GM21447 (cell line): ENCODE measurements at regions not wholly inside any gene's neighbourhood (a gene's known extent, or its start where the extent isn't known, plus 50 kb on each side); places are given as distances from the start of the nearest gene placed in this dataset.
"Not testable (repeated sequence)": the region's sequence is repeated elsewhere in the genome, so short reads cannot be mapped to it uniquely, and the experiment has no call there.

ENCODE experiments used
- ATAC-seq: cut with Tn5 transposase; IDR thresholded peaks from one replicate; pipeline ENCODE4 v1.9.1; 2021; ENCODE audit not compliant: unreplicated experiment

- no peak for ATAC-seq
Observed at GRCh38 chr5:89067362-89067761, 184.4 kb upstream of the MEF2C start.

- peak; percentile 74 for ATAC-seq
Observed at GRCh38 chr5:89065919-89066318, 182.9 kb upstream of the MEF2C start.

GRCh38 chr5:89064736-89065135 is 181.8 kb upstream of the MEF2C start:
- no peak for ATAC-seq

GRCh38 chr5:89064054-89064453 is 181.1 kb upstream of the MEF2C start:
- peak; percentile 53 for ATAC-seq

- no peak for ATAC-seq
Observed at GRCh38 chr5:89060768-89061167, 177.8 kb upstream of the MEF2C start.

- ATAC-seq, result no peak
Observed at GRCh38 chr5:89059274-89059673, 176.3 kb upstream of the MEF2C start.

GRCh38 chr5:89055695-89056085 is 172.7 kb upstream of the MEF2C start:
- ATAC-seq, result no peak

GRCh38 chr5:89055015-89055694 is 172.2 kb upstream of the MEF2C start:
- ATAC-seq, result no peak

GRCh38 chr5:89053547-89053946 is 170.6 kb upstream of the MEF2C start:
- ATAC-seq, result no peak

GRCh38 chr5:89050062-89050461 is 167.1 kb upstream of the MEF2C start:
- ATAC-seq, result not testable (repeated sequence)

GRCh38 chr5:89047571-89047970 is 164.6 kb upstream of the MEF2C start:
- ATAC-seq, result no peak

- ATAC-seq, result no peak
Observed at GRCh38 chr5:89045216-89045615, 162.2 kb upstream of the MEF2C start.

GRCh38 chr5:89044674-89045200 is 161.8 kb upstream of the MEF2C start:
- ATAC-seq, result no peak

- peak; percentile 98 for ATAC-seq
Observed at GRCh38 chr5:89043676-89044075, 160.7 kb upstream of the MEF2C start.

- no peak for ATAC-seq
Observed at GRCh38 chr5:89042746-89043145, 159.8 kb upstream of the MEF2C start.

- ATAC-seq, result no peak
Observed at GRCh38 chr5:89041976-89042375, 159.0 kb upstream of the MEF2C start.

GRCh38 chr5:89041249-89041779 is 158.3 kb upstream of the MEF2C start:
- ATAC-seq, result no peak

- ATAC-seq, result no peak
Observed at GRCh38 chr5:89036704-89037489, 153.9 kb upstream of the MEF2C start.

- ATAC-seq, result no peak
Observed at GRCh38 chr5:89036166-89036565, 153.2 kb upstream of the MEF2C start.

- ATAC-seq, result no peak
Observed at GRCh38 chr5:89034588-89034987, 151.6 kb upstream of the MEF2C start.

GRCh38 chr5:89030798-89031197 is 147.8 kb upstream of the MEF2C start:
- no peak for ATAC-seq
